Activated T-helper 1 cell treated with anti-CD3 and anti-CD28 coated beads, Interleukin-12 subunit alpha, Interleukin-12 subunit beta, Interleukin-2, Interleukin-4 antibody, amounts not matched to agents 30 ng/mL and 10 ng/mL and 1 ng/mL, durations not matched to agents 14 hours and 24 hours and 36 hours (primary cell): ENCODE measurements at regions not wholly inside any gene's neighbourhood (a gene's known extent, or its start where the extent isn't known, plus 50 kb on each side); places are given as distances from the start of the nearest gene placed in this dataset.

Source experiments
- DNase-seq: peaks from one replicate; pipeline ENCODE4 v3.0.0; 2021; ENCODE audit warnings: low spot score
- H3K27ac Mint-ChIP-seq: one replicate; pipeline ENCODE4 v1.8.0; 2021; ENCODE audit warnings: mild to moderate bottlenecking, mixed read lengths
- H3K27me3 Mint-ChIP-seq: one replicate; pipeline ENCODE4 v1.8.0; 2022; ENCODE audit warnings: mild to moderate bottlenecking, moderate library complexity, mixed read lengths; ENCODE audit not compliant: insufficient read depth
- H3K36me3 Mint-ChIP-seq: one replicate; pipeline ENCODE4 v1.8.0; 2021; ENCODE audit warnings: low read depth, mixed read lengths
- H3K4me1 Mint-ChIP-seq: one replicate; pipeline ENCODE4 v1.8.0; 2021; ENCODE audit warnings: low read depth, mixed read lengths
- H3K4me3 Mint-ChIP-seq: one replicate; pipeline ENCODE4 v1.8.0; 2021; ENCODE audit warnings: mild to moderate bottlenecking, moderate library complexity, mixed read lengths
- H3K9me3 Mint-ChIP-seq: one replicate; pipeline ENCODE4 v1.8.0; 2021; ENCODE audit warnings: mixed read lengths
- intact Hi-C: fragments of 100-400 bp; cut with micrococcal nuclease; formaldehyde crosslinking; loops from one replicate; pipeline ENCODE4 v1.15.1; 2024

GRCh38 chr1:198912046-198912445, 273.2 kb downstream of the PTPRC start:
- Mint-ChIP-seq H3K4me1 (peaks cover 70% of the 10 kb centered on the region), H3K27me3 (no peaks in the 10 kb centered on the region), H3K4me3 (no peak overlapping the region), H3K27ac (no peak overlapping the region), H3K9me3 (peaks cover 7% of the 10 kb centered on the region), H3K36me3 (peaks cover 45% of the 10 kb centered on the region)
- intact Hi-C loops = no loop called here
- DNase-seq = no peak

- no peak overlapping the region for H3K27ac Mint-ChIP-seq
- no peaks in the 10 kb centered on the region for H3K27me3 Mint-ChIP-seq
- intact Hi-C loops = no loop called here
- peaks cover 7% of the 10 kb centered on the region for H3K9me3 Mint-ChIP-seq
- DNase-seq = no peak
- peaks cover 51% of the 10 kb centered on the region for H3K36me3 Mint-ChIP-seq
- no peak overlapping the region for H3K4me3 Mint-ChIP-seq
- H3K4me1 Mint-ChIP-seq = peaks cover 76% of the 10 kb centered on the region
These were observed 274.8 kb downstream of the PTPRC start for GRCh38 chr1:198913667-198914066.

GRCh38 chr1:198915327-198916231, 276.7 kb downstream of the PTPRC start:
- peaks cover 7% of the 10 kb centered on the region for H3K9me3 Mint-ChIP-seq
- H3K27me3 Mint-ChIP-seq = no peaks in the 10 kb centered on the region
- intact Hi-C loops = no loop called here
- no peak overlapping the region for H3K4me3 Mint-ChIP-seq
- H3K27ac Mint-ChIP-seq = no peak overlapping the region
- DNase-seq = no peak
- H3K36me3 Mint-ChIP-seq = peaks cover 52% of the 10 kb centered on the region
- peaks cover 86% of the 10 kb centered on the region for H3K4me1 Mint-ChIP-seq

GRCh38 chr1:198917226-198917625, 278.4 kb downstream of the PTPRC start:
- no peaks in the 10 kb centered on the region for H3K27me3 Mint-ChIP-seq
- intact Hi-C loops = no loop called here
- no peak overlapping the region for H3K4me3 Mint-ChIP-seq
- no peak overlapping the region for H3K27ac Mint-ChIP-seq
- no peaks in the 10 kb centered on the region for H3K9me3 Mint-ChIP-seq
- peaks cover 42% of the 10 kb centered on the region for H3K36me3 Mint-ChIP-seq
- H3K4me1 Mint-ChIP-seq = peaks cover 89% of the 10 kb centered on the region
- no peak for DNase-seq

GRCh38 chr1:198918920-198919319, 280.1 kb downstream of the PTPRC start:
- intact Hi-C loops = loop anchor here (1.0 kb wide), 2 partner anchors 12 to 38 kb away; no protein-coding TSS in a partner anchor
- H3K4me3 Mint-ChIP-seq = peak overlapping the region; percentile 29

GRCh38 chr1:198919667-198920398, 281.0 kb downstream of the PTPRC start:
- peaks cover 33% of the 10 kb centered on the region for H3K36me3 Mint-ChIP-seq
- intact Hi-C loops = loop anchor here (1.0 to 10.0 kb wide), 8 partner anchors 13 to 1235 kb away; no protein-coding TSS in a partner anchor
- H3K27me3 Mint-ChIP-seq = no peaks in the 10 kb centered on the region
- no peak for DNase-seq
- H3K27ac Mint-ChIP-seq = peak overlapping the region; percentile 85
- peak overlapping the region; percentile 63 for H3K4me3 Mint-ChIP-seq
- peaks cover 90% of the 10 kb centered on the region for H3K4me1 Mint-ChIP-seq
- no peaks in the 10 kb centered on the region for H3K9me3 Mint-ChIP-seq

More at GRCh38 chr1:198918920-198919319, 280.1 kb downstream of the PTPRC start:
- Mint-ChIP-seq H3K9me3 (no peaks in the 10 kb centered on the region), H3K27ac (peak overlapping the region; percentile 85), H3K27me3 (no peaks in the 10 kb centered on the region), H3K4me1 (peaks cover 90% of the 10 kb centered on the region), H3K36me3 (peaks cover 38% of the 10 kb centered on the region)
- no peak for DNase-seq

- Mint-ChIP-seq H3K4me3 (peak overlapping the region; percentile 78), H3K27me3 (no peaks in the 10 kb centered on the region), H3K36me3 (peaks cover 18% of the 10 kb centered on the region), H3K27ac (peak overlapping the region; percentile 90), H3K9me3 (no peaks in the 10 kb centered on the region), H3K4me1 (peaks cover 90% of the 10 kb centered on the region)
- DNase-seq = no peak
- intact Hi-C loops = loop anchor here (1.0 to 10.0 kb wide), 9 partner anchors 7 to 1232 kb away; no protein-coding TSS in a partner anchor
These were observed 284.0 kb downstream of the PTPRC start for GRCh38 chr1:198922638-198923430.

GRCh38 chr1:198923993-198924392, 285.2 kb downstream of the PTPRC start:
- intact Hi-C loops = loop anchor here (5.0 to 10.0 kb wide), 5 partner anchors 189 to 1231 kb away; no protein-coding TSS in a partner anchor
- H3K4me3 Mint-ChIP-seq = peak overlapping the region; percentile 39
- H3K36me3 Mint-ChIP-seq = peaks cover 14% of the 10 kb centered on the region
- peak overlapping the region; percentile 52 for H3K27ac Mint-ChIP-seq
- H3K9me3 Mint-ChIP-seq = no peaks in the 10 kb centered on the region
- DNase-seq = no peak
- H3K27me3 Mint-ChIP-seq = no peaks in the 10 kb centered on the region
- H3K4me1 Mint-ChIP-seq = peaks cover 84% of the 10 kb centered on the region

GRCh38 chr1:198925567-198925966, 286.7 kb downstream of the PTPRC start:
- H3K4me3 Mint-ChIP-seq = peak overlapping the region; percentile 35
- no peaks in the 10 kb centered on the region for H3K9me3 Mint-ChIP-seq
- DNase-seq = no peak
- intact Hi-C loops = loop anchor here (1.0 to 10.0 kb wide), 4 partner anchors 12 to 1229 kb away; partner anchors contain the start of gene DENND1B
- H3K36me3 Mint-ChIP-seq = peaks cover 13% of the 10 kb centered on the region
- peak overlapping the region; percentile 15 for H3K27ac Mint-ChIP-seq
- H3K27me3 Mint-ChIP-seq = no peaks in the 10 kb centered on the region
- H3K4me1 Mint-ChIP-seq = peaks cover 84% of the 10 kb centered on the region

- H3K4me3 Mint-ChIP-seq = peak overlapping the region; percentile 24
- no peak for DNase-seq
- no peaks in the 10 kb centered on the region for H3K9me3 Mint-ChIP-seq
- H3K36me3 Mint-ChIP-seq = peaks cover 13% of the 10 kb centered on the region
- intact Hi-C loops = loop anchor here (5.0 to 10.0 kb wide), 3 partner anchors 192 to 1228 kb away; partner anchors contain the start of gene DENND1B
- H3K4me1 Mint-ChIP-seq = peaks cover 75% of the 10 kb centered on the region
- no peaks in the 10 kb centered on the region for H3K27me3 Mint-ChIP-seq
- peak overlapping the region; percentile 58 for H3K27ac Mint-ChIP-seq
These were observed 288.3 kb downstream of the PTPRC start for GRCh38 chr1:198927129-198927528.

- intact Hi-C loops = loop anchor here (1.0 to 10.0 kb wide), 4 partner anchors 8 to 1226 kb away; partner anchors contain the start of gene DENND1B
- H3K27me3 Mint-ChIP-seq = no peaks in the 10 kb centered on the region
- no peaks in the 10 kb centered on the region for H3K9me3 Mint-ChIP-seq
- peak overlapping the region; percentile 70 for H3K4me3 Mint-ChIP-seq
- H3K36me3 Mint-ChIP-seq = peaks cover 16% of the 10 kb centered on the region
- peak overlapping the region; percentile 56 for H3K27ac Mint-ChIP-seq
- no peak for DNase-seq
- H3K4me1 Mint-ChIP-seq = peaks cover 74% of the 10 kb centered on the region
These were observed 290.3 kb downstream of the PTPRC start for GRCh38 chr1:198929111-198929604.
